ENCODE measurements at regions not wholly inside any gene's neighbourhood (a gene's known extent, or its start where the extent isn't known, plus 50 kb on each side); places are given as distances from the start of the nearest gene placed in this dataset.

DNA sequence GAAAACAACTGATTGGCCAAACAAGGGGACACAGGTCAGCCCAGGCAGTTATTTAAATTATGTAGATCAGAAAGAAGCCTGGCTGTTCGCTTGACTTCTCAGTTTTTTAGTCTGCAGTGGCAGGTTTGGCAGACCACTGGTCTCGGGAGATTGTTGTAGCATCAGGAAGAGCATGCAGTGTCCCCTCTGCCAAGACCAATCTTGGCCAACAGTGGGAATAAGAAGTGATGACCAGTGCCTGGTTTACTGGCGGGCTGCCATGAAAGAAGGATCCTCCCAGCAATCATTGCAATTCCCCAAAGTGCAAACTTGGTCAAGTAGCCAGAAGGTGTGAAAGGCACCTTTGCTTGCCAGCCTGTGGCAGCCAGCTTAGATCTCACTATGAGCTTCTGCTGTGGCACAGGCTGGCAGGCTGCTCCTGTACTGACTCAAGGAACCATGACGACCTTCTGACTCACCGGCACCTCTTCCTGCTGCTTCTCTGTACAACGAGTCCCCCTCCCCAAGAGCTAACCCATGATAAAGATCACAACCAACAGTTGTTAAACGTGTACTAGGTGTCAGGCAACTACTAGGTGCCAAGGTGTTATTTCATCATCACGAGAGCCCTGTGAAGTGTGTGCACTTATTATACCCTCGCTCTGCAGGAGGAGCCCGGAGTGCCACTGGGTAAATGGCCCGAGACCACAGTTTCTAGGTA lies 76.8 kb upstream of the DUSP22 start:
- peaks cover 0 to 12% (median 0%) of the 10 kb centered on the region in 7 donors for H3K27me3 ChIP-seq (replicated peaks in 1 of 7)
- DNase-seq, result no peak
- H3K4me3 ChIP-seq, result no peak overlapping the region
- no peaks in the 10 kb centered on the region for H3K36me3 ChIP-seq
- TF ChIP-seq POLR2AphosphoS5 (IDR thresholded peaks at IDR 0.05) (no peak), POLR2A (IDR thresholded peaks at IDR 0.05) (no peak)
- TF ChIP-seq, protein P1, sequence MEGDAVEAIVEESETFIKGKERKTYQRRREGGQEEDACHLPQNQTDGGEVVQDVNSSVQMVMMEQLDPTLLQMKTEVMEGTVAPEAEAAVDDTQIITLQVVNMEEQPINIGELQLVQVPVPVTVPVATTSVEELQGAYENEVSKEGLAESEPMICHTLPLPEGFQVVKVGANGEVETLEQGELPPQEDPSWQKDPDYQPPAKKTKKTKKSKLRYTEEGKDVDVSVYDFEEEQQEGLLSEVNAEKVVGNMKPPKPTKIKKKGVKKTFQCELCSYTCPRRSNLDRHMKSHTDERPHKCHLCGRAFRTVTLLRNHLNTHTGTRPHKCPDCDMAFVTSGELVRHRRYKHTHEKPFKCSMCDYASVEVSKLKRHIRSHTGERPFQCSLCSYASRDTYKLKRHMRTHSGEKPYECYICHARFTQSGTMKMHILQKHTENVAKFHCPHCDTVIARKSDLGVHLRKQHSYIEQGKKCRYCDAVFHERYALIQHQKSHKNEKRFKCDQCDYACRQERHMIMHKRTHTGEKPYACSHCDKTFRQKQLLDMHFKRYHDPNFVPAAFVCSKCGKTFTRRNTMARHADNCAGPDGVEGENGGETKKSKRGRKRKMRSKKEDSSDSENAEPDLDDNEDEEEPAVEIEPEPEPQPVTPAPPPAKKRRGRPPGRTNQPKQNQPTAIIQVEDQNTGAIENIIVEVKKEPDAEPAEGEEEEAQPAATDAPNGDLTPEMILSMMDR (IDR thresholded peaks at IDR 0.05 in 8 of 11, conservative IDR thresholded peaks at IDR 0.05 in 3 of 11), result no peak
- intact Hi-C loops (cut with DNase I; ENCODE audit: low total_unique reads), result no loop called here
- peaks cover 9 to 47% (median 32%) of the 10 kb centered on the region in 6 donors for H3K4me1 ChIP-seq
- H3K9me3 ChIP-seq, result peaks cover 0 to 12% (median 3%) of the 10 kb centered on the region in 8 donors
- 61 to 69% (median 68%) methylated on average over 11 of the region's 11 CpGs for WGBS, 5 donors
- H3K27ac ChIP-seq, result no peak overlapping the region

DNA sequence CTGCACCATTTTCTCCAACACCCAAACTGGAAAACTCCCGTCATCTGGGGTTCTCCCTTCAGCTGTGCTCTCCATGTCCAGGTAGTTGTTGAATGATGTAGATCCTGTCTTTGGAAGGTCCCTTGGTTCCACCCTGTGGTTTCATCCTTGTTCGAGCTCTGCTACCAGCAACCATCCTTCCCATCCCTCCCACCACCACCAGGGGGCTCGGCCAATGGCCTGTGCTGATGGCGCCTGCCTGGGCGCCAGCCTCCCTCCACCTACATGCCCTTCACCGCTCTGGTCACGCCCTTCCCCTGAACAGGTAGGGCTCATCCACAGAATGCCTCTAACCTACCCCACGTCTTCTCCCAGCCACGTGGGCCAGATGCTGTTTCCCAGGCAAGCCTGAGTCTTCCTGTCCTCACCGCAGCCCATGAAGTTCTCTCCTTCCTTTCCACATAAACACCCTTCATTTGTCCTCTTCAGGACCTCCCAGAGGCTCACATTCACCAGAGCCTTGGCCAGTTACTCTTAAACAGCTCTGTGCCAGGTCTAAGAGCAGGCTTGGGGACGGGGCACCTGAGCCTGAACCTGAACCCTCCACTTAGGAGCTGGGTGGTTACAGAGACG lies 75.1 kb upstream of the DUSP22 start:
- Histone ChIP-seq H3K27me3 (replicated peaks in 1 of 7) (no peaks in the 10 kb centered on the region), H3K9me3 (peaks cover 0 to 12% (median 3%) of the 10 kb centered on the region in 8 donors), H3K27ac (no peak overlapping the region), H3K4me1 (peaks cover 11 to 63% (median 42%) of the 10 kb centered on the region in 6 donors), H3K4me3 (no peak overlapping the region), H3K36me3 (no peaks in the 10 kb centered on the region)
- WGBS, 5 donors, result 85 to 87% (median 87%) methylated on average over 12 of the region's 12 CpGs
- TF ChIP-seq POLR2A (IDR thresholded peaks at IDR 0.05) (no peak), POLR2AphosphoS5 (IDR thresholded peaks at IDR 0.05) (no peak)
- TF ChIP-seq, protein P1 (IDR thresholded peaks at IDR 0.05 in 8 of 11, conservative IDR thresholded peaks at IDR 0.05 in 3 of 11), result peak in 8 of 11 experiments; percentile 22 to 61 (median 42)
- intact Hi-C loops (cut with DNase I; ENCODE audit: low total_unique reads), result no loop called here
- DNase-seq, result no peak

DNA sequence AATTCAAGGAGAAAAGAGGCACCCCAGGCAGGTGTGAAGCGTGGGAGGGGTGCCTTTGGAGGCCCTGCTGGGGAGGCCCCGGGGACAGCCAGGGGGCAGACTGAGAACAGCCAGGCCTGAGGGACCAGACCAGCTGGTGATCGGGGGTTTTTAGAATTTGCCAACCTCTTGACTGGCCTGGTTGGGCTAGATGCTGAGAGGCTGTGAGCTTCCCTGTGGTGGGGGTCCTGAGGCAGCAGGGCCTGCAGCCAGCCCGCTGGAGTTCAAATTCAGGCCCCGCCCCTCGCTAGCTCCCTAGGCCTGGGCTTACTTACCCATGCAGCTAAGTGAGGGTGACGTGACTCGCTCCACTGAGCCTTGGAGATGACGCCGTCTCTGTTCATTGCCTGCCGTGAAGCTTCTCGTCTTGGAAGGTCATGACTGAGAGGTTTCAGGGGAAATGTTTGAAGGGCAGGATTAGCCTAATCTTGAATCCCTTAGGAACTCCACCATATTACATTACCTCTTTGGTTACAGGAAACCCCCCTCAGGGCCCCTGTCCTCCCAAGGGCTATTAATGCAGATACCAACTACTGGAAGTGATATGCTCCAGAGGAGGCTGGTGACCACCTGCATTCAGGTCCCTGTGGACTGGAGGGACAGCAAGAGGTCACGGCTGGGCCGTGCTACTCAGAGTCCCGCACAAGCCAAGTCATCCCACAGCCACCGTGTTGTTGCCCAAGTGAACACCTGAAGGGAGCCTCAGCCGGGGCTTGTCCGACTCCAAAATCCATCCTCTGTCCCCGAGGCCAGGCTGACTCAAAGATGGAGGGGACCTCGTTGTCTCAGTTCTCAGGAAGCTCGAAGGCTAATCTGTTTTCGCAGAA lies 73.9 kb upstream of the DUSP22 start:
- peaks cover 11 to 67% (median 42%) of the 10 kb centered on the region in 6 donors for H3K4me1 ChIP-seq
- TF ChIP-seq POLR2A (IDR thresholded peaks at IDR 0.05), result no peak
- no peak for TF ChIP-seq POLR2AphosphoS5 (IDR thresholded peaks at IDR 0.05)
- TF ChIP-seq, protein P1 (IDR thresholded peaks at IDR 0.05 in 8 of 11, conservative IDR thresholded peaks at IDR 0.05 in 3 of 11), result peak in 3 of 11 experiments; percentile 11 to 21 (median 20)
- intact Hi-C loops (cut with DNase I; ENCODE audit: low total_unique reads), result no loop called here
- WGBS, 5 donors, result 61 to 81% (median 70%) methylated on average over 22 of the region's 22 CpGs
- no peaks in the 10 kb centered on the region for H3K27me3 ChIP-seq (replicated peaks in 1 of 7)
- H3K4me3 ChIP-seq, result no peak overlapping the region
- no peak for DNase-seq
- no peaks in the 10 kb centered on the region for H3K36me3 ChIP-seq
- H3K9me3 ChIP-seq, result peaks cover 0 to 12% (median 3%) of the 10 kb centered on the region in 8 donors
- H3K27ac ChIP-seq, result peak overlapping the region in 5 of 8 donors; percentile 17 to 70 (median 53)
